ENCODE measurements at regions not wholly inside any gene's neighbourhood (a gene's known extent, or its start where the extent isn't known, plus 50 kb on each side); places are given as distances from the start of the nearest gene placed in this dataset.
A peak's percentile ranks its signal among the peaks of the same experiment; 100 is the strongest.

DNA sequence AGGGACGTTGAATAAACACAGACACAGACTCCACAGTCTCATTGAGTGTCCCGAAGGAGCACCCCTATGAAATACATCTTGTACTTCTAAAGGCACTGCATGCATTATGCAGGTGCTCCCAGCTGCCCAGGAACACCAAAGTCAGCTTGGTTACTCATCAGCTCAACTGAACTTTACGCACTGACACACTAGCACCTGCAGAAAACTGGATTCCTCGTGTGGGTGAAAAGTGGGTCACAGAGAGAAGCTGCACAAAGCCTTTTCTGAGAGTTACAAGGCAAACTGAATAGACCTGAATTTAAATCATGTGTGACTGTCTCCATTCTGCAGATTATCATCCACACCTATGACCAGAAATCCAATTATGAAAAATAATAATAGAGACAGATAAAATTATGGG lies 527.5 kb upstream of the NBEA start:
- DNase-seq: no peak

DNA sequence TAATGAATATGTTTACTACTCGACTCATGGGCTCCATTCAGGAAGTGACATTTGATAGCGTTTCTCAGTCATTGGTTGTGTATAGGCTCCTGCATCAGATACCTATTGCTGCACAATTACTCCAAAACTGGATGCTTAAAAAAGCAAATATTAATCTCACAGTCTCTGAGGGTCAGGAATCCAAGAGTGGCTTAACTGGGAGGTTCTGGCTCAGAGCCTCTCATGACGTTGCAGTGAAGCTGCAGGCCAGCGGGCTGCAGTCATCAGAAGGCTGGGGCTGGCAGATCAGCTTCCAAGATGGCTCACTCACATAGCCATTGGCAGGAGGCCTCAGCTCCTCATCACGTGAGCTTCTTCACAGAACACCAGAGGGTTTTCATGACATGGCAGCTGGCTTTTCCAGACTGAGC lies 525.1 kb upstream of the NBEA start:
- DNase-seq: peak; percentile 85

DNA sequence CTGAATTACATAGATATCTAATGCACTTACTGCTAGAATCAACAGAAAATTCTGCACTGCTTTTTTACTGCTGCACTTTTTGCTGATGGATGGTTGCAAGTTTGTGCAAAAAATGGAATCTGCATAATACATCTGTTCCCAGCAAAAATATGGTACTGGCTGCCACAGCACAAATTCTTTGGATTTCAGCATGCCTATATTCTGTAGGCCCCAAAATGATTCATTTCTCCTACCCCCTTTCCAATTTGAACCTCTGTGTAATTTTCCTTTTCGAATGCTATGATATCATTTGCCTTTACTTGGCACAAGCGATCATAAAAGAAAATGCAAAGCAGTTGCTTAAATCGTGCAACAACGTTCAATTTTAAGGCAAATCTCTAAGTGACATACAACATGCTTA lies 524.2 kb upstream of the NBEA start:
- DNase-seq: no peak

DNA sequence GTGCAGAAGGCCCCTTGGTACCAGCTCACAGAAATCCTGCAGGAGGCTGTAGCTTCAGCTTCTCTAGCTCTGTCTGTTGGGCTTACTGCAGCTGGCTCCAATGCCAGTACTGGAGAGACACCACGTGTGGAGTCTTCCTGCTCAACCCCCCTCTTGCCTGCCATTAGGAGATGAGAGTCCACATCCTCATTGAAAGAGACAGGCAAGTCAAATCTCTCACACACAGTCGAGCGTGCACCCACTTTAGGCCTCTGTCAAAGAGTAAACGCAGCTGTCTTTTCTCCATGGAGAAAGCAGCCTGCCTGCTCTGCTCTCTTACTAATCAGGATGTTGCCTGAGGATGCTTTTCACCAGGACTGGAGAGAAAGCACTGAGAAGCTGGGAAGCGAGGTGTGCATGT lies 523.0 kb upstream of the NBEA start:
- DNase-seq: no peak

DNA sequence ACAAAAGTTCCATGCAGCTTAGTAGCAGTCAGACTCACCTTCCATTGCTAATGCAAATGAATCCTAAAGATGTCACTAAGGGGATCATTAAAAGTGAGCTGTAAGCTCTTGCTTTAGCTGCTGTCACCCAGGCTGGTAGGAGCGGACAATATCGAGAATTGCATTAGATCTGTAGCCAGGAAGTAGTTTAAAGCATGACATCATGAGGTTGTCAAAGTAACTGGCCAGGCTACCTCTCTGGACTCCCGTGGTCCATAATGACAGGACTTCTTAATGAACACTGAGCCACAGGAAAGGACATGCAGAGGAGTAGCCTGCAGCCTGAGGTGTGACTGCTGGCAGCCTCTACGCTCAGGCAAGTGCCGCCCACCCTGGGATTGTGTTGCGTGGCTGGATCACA lies 522.3 kb upstream of the NBEA start:
- no peak for DNase-seq

DNA sequence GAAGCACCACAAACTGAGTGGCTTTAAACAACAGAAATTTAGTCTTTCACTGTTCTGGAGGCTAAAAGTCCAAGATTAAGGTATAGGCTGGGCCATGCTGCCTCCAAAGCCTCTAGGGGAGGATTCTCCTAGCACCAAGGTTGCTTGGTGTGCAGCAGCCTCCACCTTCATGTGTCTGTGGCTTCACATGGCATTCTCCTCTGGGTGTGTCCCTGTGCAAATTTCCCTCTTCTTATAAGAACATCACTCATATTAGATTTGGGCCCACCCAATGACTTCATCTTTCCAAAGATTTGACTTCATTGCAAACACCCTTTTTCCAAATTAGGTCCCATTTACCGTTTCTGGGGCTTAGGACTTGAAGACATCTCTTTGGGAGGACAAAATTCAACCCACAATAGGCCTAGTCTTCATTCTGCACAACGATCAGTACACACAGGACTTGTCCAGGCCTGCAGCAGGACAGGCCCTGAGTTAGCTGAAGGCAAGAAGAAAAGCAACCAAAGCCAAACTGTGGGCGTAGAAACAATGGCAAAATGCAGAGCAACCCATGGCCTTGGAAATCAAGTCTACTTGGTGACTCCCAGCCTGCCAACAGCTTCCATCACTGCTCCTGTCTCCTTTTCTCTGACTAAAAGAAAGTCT lies 521.2 kb upstream of the NBEA start:
- DNase-seq: no peak

DNA sequence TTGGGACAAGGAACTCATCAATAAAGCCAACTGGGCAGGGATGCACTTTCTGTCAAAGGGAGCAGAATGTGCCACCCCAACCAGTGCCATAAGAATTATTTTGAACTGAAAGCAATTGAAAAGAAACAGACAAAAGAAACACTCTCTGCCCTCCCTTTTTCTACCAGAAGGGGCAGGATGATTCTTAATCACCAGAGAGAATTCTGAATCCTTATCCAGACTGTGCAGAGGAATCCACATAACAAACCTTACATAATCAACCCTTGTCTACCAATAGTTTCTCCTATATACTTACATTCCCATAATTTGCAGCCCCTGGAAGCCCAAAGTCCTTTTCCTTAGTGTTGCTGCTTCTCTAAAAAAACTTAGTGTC lies 520.7 kb upstream of the NBEA start:
- no peak for DNase-seq

DNA sequence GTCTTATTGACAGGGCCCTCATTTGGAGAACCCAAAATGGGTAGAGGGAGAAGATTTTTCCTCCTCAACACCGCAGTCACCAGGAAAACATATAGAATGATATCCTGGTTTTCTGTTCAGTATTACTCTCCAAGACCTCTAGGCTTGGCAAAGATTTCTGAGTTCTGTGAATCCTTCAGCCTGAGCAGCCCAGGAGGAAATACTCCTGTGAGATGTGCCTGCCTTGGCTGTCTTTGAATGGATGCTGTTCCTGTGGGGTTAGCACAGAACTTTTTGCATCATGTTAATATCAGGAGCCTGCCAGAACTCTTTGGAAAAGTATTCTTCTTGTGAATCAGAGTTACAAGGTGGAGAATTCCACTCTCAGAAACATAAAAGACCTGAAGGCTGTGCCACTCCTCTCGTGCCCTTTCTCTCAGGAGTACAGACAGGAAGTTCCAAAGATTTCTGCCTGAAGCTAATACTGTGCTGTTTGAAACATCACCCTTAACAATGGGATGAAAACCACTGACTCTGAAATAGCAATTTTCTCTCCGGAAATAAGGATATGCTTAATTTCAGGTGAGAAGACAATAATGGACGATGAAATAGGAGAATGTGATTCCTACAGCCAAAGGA lies 520.1 kb upstream of the NBEA start:
- no peak for DNase-seq

DNA sequence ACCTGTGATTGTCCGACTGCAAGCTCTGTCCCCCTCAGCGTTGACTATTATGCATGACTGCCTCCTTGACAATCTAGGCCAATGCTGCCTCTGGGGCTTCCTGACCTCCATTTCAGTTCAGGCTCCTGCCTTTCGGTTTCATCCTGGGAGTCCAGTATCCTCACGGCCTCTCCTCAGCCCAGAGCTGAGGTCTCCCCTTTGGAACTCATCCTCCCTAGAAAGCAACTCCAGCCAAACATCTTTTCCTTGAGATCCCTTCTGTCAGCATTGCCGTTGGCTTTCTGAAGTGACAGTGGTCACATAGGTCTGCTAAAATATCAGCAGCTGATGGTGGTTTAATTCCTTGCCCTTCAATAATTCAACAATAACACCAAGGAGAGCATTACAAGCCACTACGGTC lies 519.1 kb upstream of the NBEA start:
- DNase-seq: no peak

DNA sequence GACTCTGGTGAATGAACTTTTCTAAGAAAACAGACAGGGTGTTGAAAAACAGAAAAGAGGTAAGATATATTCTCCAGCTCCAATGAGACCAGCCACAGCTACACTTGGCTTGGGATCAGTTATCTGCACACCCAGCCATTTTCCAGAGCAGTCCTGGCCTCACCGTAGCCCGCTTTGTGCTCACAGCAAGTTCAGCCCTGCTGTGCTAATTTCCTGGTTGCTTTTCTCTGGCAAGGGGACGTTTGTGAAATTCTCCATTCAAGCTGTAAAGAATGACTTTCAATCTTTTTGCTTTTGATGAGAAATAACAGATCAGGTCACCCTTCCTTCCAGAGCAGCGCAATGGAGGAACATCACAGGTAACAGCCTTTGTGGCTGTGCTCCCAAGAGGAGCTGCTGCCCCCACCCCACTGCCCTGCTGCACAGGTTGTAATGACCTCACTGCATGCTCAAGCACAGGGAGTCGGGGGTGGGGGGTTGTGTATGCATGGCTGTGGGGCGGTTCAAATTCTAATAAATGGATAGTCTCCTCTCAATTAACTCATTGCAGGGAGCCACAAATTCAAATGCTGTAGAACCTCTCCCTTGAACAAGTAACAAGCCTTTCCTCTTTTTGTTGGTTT lies 516.6 kb upstream of the NBEA start:
- no peak for DNase-seq

DNA sequence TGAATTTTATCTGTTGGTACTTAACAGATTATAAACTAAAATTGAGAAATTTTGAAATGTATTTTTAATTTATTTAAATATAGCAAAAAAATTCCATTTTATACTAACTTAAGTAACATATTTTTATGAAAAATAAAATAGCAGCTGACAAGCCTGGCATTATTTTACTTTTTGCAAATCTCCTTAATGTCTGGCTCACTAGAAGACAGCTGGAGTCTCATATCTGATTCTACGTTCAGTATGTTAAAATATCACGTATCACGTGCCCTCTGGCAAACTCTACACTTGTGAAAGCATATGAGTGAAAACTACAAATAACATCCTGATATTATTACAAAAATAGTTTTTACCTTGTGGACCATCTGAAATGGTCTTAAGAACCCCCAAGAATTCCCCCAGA lies 513.2 kb upstream of the NBEA start:
- no peak for DNase-seq

DNA sequence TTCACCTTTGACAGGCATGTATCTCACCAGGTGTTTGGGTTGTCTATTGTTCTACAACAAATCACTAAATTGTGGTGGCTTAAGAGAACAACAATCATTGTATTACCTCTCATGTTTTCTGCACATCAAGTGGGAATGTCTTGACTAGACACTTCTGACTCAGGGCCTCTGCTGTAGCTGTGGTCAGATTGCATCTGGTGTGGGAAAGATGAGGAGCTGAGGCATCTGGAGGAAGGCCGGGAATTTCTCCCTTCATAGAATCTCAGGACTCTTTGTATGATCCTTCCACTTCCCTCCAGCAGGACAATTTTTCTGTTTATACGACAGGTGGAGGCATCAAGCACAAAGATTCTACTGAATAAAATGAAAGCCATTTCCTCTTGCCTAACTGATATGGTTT lies 511.8 kb upstream of the NBEA start:
- no peak for DNase-seq

DNA sequence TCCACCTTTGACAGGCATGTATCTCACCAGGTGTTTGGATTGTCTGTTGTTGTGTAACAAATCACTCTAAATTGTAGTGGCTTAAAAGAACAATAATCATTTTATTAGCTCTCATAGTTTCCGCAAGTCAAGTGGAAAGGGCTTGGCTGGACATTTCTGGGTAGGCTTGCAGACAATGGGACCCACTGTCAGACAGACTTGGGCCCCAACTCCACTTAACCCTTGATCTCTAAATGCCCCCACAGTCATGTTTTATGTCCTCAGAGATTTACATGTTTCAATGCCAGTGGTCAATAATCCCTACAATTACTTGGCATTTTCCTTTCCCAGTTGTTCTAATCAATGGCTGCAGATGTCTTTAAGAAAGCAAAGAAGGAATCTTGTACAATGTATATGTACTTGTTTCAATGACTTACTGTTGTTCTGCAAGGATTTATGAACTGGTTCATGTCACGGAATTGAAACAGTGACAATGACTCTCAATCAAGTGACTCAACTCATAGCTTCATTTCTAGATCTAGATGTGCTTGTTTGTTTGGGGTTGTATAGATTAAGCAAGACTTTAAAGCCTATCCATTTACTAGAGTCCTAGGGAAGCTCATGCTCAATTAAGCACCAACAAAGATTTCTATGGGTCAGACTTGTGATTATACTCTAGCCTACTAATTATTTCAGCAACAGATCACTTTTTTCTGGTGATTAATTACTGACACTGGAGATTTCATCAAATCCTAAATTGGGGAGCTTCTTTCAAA lies 510.1 kb upstream of the NBEA start:
- DNase-seq: no peak

DNA sequence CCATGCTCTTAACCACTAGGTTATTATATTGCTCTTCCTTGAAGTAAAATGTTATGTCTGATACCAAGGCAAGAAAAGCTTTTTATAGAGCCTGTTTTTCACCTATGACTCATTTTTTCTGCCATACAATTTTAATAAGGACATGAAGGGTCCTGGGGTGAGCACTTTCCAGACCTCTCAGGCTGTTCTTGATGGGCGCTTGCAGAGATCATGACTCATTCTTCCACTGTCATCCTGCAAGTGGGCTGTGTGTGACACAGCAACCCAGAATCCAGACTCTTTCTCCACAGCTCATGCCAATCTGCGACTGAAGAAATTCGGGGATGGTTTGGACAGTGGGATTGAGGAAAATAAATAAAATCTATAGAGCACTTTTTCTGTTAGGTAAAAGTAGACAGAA lies 506.7 kb upstream of the NBEA start:
- DNase-seq: no peak

DNA sequence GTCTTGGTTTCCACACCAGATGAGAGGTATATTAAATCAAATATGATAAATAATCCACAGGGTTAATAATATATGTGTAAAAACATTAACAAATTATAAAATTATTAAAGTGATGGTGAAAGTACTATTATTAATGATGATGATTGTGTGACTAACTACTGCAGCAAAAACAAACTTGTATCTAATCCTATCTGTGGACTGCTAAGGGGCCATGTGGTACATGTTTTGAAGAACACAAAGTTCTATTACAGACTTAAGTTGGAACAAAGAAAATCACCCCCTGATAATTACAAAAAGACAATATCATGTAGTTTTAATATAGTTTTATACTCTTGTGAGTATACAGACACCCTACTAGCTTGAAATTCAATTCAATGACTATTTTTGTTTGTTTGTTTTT lies 504.2 kb upstream of the NBEA start:
- no peak for DNase-seq

DNA sequence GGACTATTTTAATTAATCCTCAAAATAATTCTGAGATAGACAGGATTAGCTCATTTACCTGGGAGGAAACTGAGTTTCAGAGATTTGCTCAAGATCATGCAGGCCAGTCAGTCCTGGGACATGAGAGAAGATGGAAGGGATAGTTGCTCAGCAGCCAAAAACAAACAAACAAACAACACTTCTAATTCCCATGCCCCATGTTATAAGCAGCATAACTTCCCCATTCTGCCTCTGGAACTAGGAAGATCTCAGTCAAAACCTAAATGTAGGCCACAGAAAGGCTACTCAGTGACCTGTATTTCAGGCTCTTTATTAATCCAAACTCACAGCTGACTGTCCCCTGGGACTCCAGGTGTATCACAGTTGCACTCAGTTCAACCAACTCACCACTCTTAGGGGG lies 489.2 kb upstream of the NBEA start:
- DNase-seq: no peak

DNA sequence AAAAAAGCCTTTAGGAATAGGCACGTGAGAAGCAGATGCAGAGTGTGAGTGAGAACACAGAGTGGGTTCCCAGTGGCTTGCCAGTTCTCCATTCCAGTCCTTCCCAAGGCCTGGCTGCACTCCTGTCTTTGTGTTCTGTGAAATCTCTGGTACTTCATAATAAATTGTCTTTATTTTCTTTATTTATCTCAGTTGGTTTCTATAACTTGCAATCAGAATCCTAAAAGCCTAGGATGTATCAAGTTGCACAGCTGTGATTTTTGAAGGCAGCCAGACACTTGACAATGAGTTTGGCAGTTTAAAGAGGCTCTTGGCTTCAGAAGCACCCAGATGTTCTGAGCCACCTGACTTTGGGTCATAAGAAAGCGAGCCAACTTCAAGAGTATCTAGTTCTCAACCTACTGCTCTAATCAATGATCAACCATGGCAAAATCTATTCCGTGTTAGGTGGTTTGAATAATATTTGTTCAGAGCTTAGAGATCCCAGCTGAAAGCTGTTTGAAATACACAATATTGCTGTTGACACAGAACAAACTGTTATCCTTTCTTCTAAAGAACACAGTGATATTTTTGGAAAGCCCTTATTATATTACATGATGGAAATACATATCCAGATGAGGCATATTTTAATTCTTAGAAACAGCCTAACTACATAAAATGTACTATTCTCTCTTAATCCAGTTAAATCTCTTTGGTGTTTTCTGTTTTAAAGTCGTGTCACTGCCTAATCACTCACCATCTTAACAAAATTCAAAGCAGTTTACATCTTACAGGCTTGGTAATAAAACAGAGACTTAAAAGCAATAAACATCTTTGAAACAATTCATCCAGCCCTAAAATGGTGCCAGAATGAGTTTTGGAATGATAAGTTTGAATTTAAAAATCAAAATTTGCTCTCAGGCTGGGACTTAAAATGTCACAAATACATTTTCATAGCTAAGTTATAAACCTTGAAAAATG lies 483.0 kb upstream of the NBEA start:
- peak; percentile 86 for DNase-seq

DNA sequence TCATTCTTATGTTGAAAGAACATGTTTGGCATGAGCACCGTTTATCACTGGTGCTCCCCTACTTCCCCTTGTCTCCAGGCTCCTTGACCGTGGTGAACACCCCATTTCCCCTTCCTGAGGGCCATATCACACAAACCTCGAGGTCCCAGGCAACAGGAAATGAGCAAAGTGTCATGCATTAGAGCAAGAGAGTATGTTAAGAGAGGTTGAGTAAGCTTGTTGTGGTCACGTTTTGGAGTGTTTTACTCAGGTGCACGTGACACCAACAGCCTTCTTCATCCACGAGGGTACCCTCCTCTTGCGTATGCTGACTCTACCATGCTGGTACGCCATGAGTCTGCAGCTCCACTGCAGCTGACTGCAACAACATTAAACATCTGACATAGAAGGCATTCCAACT lies 482.2 kb upstream of the NBEA start:
- DNase-seq: no peak

DNA sequence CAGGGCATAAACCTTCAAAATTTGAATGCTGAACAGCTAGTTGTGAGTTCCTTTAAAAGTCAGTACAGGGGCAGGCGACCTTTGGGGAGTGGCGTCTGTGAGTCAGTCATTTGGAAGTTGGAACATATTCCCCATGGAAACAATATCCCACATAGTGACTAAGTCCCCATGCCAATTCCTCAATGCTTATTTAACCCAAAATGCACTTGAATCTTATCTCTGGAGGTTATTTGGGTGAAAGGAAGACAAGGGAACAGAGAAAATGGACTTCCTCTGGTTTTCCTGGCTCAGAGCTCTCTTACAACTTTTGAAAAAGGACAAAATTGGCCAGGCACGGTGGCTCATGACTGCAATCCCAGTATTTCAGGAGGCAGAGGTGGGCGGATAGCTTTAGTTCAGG lies 479.2 kb upstream of the NBEA start:
- DNase-seq: no peak

DNA sequence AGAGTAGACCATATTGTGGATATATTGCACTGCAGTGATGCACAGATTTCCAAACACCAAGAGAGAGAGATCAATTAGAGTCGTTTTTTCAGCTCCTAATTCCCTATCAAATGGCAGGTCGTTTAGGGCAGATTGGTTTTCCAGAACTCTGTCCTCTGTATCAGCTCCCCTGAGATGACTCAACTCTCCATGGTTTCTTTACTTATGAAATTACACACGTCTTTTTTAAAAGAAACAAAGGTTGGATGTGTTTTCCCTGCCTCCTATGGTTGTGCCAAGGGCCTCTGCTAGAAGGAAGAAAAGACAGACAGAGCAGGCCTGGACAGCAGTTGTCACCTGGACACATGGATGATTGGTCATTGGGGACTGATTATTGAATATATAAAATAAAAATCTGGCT lies 478.1 kb upstream of the NBEA start:
- no peak for DNase-seq

DNA sequence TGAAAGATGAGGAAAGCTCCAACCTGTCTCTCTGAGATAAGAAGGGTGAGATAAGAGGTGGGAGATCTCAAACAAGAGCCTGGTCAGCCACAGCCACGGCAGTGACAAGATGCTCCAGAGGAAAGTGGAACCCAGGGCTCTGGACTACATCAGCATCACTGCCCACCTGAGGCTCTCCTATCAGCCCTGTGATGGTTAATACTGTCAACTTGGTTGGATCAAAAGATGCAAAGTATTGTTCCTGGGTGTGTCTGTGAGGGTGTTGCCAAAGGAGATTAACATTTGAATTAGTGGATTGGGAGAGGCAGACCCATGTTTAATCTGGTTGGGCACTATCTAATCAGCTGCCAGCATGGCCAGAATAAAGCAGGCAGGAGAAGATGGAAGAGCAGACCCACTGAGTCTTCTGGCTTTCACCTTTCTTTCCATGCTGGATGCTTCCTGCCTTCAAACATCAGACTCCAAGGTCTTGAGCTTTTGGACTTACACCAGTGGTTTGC lies 476.6 kb upstream of the NBEA start:
- DNase-seq: no peak

DNA sequence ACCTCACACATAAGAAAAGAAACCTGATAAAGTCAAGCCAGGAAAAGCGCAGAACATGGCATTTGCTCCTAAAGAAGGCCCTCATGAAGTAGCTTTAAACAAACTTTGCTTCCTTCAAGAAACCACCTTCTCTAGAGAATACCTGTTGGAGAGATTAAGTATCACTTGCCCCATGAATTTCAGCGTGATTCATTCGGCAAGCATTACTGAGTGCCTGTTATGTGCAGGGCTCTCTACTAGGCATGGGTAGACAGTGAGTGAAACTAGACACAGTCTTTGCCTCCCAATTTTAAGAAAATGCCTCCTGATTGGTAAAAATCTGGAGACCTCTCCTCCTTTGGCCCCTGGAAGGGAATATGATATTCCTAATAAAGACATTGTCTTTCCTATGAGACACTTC lies 475.8 kb upstream of the NBEA start:
- DNase-seq: no peak

All from muscle of arm (tissue), 1 donor.